Esophagus (tissue), 2 donors: ENCODE measurements at regions not wholly inside any gene's neighbourhood (a gene's known extent, or its start where the extent isn't known, plus 50 kb on each side); places are given as distances from the start of the nearest gene placed in this dataset.
"Not testable (repeated sequence)": the region's sequence is repeated elsewhere in the genome, so short reads cannot be mapped to it uniquely, and the experiment has no call there.

Source experiments
- H3K27ac ChIP-seq, 2 donors: one replicate each; pipeline ENCODE4 v1.5.1; 2013; ENCODE audit warnings: low read depth in 2 of 2, mild to moderate bottlenecking in 2 of 2, inconsistent platforms in 1 of 2, low read length in 1 of 2, moderate library complexity in 1 of 2
- H3K27me3 ChIP-seq, 2 donors: one replicate each; pipeline ENCODE4 v1.6.1; 2013; ENCODE audit warnings: low read length in 2 of 2, control low read depth in 1 of 2, mild to moderate bottlenecking in 1 of 2; ENCODE audit not compliant: insufficient read depth in 2 of 2, control insufficient read depth in 1 of 2
- H3K36me3 ChIP-seq, 2 donors: one replicate each; pipeline ENCODE4 v1.6.1; 2013; ENCODE audit warnings: low read length in 1 of 2; ENCODE audit not compliant: control insufficient read depth in 2 of 2, insufficient read depth in 2 of 2
- H3K4me1 ChIP-seq, 2 donors: one replicate each; pipeline ENCODE4 v1.6.1; 2013; ENCODE audit warnings: low read length in 1 of 2; ENCODE audit not compliant: control insufficient read depth in 2 of 2, insufficient read depth in 2 of 2
- H3K4me3 ChIP-seq, 2 donors: one replicate each; pipeline ENCODE4 v1.5.1; 2013; ENCODE audit warnings: low read length in 2 of 2, mild to moderate bottlenecking in 2 of 2, low read depth in 1 of 2, moderate library complexity in 1 of 2
- H3K9me3 ChIP-seq, 2 donors: one replicate each; pipeline ENCODE4 v1.6.1; 2013; ENCODE audit warnings: mild to moderate bottlenecking in 2 of 2, low read depth in 1 of 2, low read length in 1 of 2, moderate library complexity in 1 of 2; ENCODE audit not compliant: control insufficient read depth in 2 of 2, insufficient read depth in 1 of 2
- WGBS, 2 donors: extraction: QIAGEN DNeasy Blood & Tissue Kit; methylation state at CpG; one replicate each; pipeline ENCODE4 v1.1.7; 2013; 5-methylcytosine and 5-hydroxymethylcytosine counted together
- donor health status: healthy with polysubstance abuse.
- donor health status: Bipolar disorder and iron deficiency.

DNA sequence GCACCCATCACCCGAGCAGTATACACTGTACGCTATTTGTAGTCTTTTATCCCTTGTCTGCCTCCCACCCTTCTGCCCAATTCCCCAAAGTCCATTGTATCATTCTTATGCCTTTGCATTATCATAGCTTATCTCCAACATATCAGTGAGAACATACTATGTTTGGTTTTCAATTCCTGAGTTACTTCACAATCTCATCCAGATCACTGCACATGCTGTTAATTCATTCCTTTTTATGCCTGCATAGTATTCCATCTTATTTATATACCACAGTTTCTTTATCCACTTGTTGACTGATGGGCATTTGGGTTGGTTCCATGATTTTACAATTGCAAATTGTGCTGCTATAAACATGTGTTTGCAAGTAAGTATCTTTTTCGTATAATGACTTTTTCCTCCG lies 564.7 kb upstream of the NECTIN3 start:
- no peaks in the 10 kb centered on the region for H3K4me1 ChIP-seq
- peaks cover 0 to 3% of the 10 kb centered on the region in 2 donors for H3K9me3 ChIP-seq
- H3K4me3 ChIP-seq = no peak overlapping the region
- no peaks in the 10 kb centered on the region for H3K27me3 ChIP-seq
- WGBS, 2 donors = 80 to 85% methylated on average over 4 of the region's 4 CpGs
- no peaks in the 10 kb centered on the region for H3K36me3 ChIP-seq
- H3K27ac ChIP-seq = no peak overlapping the region

DNA sequence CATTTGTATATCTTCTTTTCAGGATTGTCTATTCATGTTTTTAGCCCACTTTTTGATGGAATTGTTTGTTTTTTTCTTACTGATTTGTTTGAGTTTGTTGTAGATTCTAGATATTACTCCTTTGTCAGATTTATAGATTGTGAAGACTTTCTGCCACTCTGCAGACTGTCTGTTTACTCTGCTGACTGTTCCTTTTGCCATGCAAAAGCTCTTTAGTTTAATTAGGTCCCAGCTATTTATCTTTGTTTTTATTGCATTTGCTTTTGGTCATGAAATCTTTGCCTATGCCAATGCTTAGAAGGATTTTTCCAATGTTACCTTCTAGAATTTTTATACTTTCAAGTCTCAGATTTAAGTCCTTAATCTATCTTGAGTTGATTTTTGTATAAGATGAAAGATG lies 564.0 kb upstream of the NECTIN3 start:
- H3K27ac ChIP-seq, H3K36me3 ChIP-seq, H3K27me3 ChIP-seq, H3K9me3 ChIP-seq, H3K4me3 ChIP-seq, H3K4me1 ChIP-seq: not testable (repeated sequence)

DNA sequence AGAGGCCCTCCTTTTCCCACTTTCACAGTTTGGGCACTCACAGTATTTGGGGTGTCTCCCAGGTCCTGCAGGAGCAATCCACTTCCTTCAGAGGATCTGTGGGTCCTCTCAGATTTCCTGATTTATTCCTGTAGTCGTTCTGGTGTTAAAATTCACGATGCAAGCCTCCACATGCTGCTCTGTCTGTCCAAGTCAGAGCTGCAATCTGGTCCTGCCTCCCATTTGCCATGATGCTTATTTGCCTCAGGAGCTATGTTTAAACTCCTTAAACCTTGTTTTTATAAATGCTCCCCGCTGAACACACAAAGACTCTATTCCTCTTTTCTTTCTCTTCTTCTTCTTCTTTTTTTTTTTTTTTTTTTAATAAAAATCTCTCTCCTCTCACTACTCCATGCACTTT lies 558.7 kb upstream of the NECTIN3 start:
- no peak overlapping the region for H3K4me3 ChIP-seq
- no peaks in the 10 kb centered on the region for H3K36me3 ChIP-seq
- H3K27ac ChIP-seq = no peak overlapping the region
- no peaks in the 10 kb centered on the region for H3K27me3 ChIP-seq
- H3K9me3 ChIP-seq = peaks cover 0 to 4% of the 10 kb centered on the region in 2 donors
- no peaks in the 10 kb centered on the region for H3K4me1 ChIP-seq
- WGBS, 2 donors = 40 to 46% methylated on average over 3 of the region's 3 CpGs

DNA sequence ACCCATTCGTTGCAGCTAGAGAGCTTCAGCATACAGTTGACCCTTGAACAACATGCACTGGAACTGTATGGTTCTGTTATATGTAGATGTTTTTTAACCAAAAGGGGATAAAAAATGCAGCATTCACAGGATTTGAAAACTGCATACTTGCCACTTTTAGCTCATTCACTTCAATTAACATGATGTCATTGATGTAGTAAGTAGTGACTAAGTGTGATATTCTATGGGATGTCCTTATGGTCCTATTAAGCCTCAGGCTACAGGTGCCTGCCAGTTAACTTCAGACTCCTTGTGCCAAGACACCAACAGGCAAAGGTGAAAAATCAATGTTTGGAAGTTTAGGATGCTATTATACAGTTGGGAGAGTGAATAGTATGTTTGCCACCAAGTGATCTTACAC lies 553.6 kb upstream of the NECTIN3 start:
- 52 to 85% methylated on average over 1 of the region's 1 CpG for WGBS, 2 donors
- Histone ChIP-seq H3K27me3 (no peaks in the 10 kb centered on the region), H3K4me3 (no peak overlapping the region), H3K36me3 (no peaks in the 10 kb centered on the region), H3K9me3 (no peaks in the 10 kb centered on the region), H3K27ac (no peak overlapping the region), H3K4me1 (no peaks in the 10 kb centered on the region)

DNA sequence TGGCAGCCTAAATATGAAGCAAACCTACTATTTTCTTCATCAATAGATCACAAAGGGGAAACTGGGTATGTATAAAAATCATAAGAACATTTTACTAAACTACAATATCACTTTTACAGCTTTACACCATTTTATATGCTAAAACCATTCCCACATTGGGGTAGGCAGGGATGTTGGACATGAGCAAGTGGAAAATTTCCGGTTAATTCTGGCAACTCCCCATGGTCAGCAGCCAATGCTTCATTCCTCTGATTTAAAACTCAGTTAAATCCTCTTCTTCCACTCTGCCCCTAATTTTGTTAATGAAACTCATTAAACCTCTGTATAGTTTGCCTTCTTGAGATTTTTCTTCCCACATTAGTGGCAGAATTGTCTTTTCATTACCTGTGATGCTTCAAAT lies 552.5 kb upstream of the NECTIN3 start:
- no peaks in the 10 kb centered on the region for H3K27me3 ChIP-seq
- no peak overlapping the region for H3K4me3 ChIP-seq
- no peaks in the 10 kb centered on the region for H3K36me3 ChIP-seq
- no peaks in the 10 kb centered on the region for H3K4me1 ChIP-seq
- H3K9me3 ChIP-seq = no peaks in the 10 kb centered on the region
- no peak overlapping the region for H3K27ac ChIP-seq
- WGBS, 2 donors = 56 to 70% methylated on average over 1 of the region's 1 CpG

DNA sequence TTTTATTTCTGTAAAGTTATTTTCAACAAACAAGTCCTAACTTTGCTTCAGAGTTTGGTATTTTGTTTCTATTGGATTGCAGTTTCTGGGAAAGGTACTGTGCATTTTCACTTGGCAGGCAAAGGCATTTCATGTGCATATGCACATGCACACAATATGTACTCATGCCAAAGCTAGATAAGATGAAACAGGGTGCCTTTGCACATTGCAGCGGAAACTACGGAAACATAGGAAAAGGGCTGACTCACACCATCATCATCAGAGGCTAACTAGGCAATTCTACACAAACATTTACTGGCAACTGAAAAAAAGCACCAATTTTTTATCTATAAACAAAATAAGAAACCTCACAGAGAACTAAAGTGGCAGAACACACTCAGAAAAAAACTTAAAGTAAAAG lies 550.6 kb upstream of the NECTIN3 start:
- Histone ChIP-seq H3K27ac (no peak overlapping the region), H3K4me3 (no peak overlapping the region), H3K4me1 (no peaks in the 10 kb centered on the region), H3K36me3 (no peaks in the 10 kb centered on the region), H3K9me3 (peaks cover 0 to 3% of the 10 kb centered on the region in 2 donors), H3K27me3 (no peaks in the 10 kb centered on the region)
- 58 to 70% methylated on average over 2 of the region's 2 CpGs for WGBS, 2 donors

DNA sequence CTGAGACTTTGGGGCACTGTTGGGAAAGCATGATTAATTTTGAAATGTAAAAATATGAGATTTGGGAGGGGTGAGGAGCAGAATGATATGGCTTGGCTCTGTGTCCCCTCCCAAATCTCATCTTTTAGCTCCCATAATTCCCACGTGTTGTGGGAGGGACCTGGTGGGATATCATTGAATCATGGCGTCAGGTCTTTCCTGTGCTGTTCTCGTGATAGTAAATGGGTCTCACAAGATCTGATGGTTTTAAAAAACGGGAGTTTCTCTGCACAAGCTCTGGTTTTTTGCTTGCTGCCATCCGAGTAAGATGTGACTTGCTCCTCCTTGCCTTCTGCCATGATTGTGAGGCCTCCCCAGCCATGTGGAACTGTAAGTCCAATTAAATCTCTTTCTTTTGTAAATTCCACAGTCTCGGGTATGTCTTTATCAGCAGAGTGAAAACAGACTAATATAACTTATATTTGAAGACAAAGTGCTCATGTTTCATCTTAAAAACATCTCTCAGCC lies 546.0 kb upstream of the NECTIN3 start:
- not testable (repeated sequence) for H3K4me3 ChIP-seq, H3K27me3 ChIP-seq, H3K4me1 ChIP-seq, H3K27ac ChIP-seq, H3K36me3 ChIP-seq, H3K9me3 ChIP-seq
- 77 to 84% methylated on average over 6 of the region's 6 CpGs for WGBS, 2 donors

DNA sequence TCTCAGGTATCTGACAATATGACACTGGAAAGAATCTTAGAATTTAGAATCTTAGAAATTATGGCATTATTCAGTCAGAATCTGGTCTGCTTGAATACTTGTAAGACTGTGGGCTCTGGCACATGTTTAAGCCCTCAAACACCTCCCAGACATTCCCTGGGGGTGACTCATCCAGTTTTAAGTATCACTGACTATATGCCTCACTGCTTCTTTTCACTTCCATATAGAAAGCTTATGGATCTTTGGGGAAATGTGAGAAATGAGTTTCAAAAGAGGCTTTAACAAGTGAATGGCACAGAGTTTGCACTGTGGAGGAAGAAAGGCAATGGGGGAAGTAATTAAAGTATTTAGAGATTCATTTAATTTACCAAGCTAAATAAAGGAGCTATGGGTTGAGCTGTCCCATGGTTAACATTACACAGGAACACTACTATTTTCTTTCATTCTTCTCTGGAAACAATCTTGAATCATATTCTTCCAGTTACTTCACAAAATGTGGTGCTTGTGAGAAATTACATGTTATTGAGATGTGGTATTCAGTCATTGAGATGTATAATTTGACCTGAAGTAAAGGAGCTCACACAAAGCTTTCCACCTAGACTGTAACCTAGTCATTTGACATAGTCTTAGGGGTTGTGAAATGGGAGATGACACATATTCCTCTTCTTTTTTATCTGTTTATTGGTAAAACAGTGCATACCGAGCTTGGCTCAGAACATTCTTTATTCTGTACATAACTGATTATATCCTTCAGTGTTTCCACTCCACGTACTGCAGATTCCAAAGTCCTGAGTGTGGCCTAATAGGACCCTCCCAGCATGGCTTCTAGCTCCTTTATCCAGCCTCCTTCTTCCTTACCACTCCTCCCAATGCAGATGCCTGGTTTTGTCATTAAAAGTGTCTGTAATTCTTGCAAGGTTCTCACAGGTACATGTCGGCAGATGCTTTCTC lies 544.6 kb upstream of the NECTIN3 start:
- 43 to 48% methylated on average over 3 of the region's 3 CpGs for WGBS, 2 donors
- Histone ChIP-seq H3K4me1 (no peaks in the 10 kb centered on the region), H3K36me3 (no peaks in the 10 kb centered on the region), H3K27me3 (no peaks in the 10 kb centered on the region), H3K9me3 (peaks cover 0 to 3% of the 10 kb centered on the region in 2 donors), H3K27ac (no peak overlapping the region), H3K4me3 (no peak overlapping the region)

DNA sequence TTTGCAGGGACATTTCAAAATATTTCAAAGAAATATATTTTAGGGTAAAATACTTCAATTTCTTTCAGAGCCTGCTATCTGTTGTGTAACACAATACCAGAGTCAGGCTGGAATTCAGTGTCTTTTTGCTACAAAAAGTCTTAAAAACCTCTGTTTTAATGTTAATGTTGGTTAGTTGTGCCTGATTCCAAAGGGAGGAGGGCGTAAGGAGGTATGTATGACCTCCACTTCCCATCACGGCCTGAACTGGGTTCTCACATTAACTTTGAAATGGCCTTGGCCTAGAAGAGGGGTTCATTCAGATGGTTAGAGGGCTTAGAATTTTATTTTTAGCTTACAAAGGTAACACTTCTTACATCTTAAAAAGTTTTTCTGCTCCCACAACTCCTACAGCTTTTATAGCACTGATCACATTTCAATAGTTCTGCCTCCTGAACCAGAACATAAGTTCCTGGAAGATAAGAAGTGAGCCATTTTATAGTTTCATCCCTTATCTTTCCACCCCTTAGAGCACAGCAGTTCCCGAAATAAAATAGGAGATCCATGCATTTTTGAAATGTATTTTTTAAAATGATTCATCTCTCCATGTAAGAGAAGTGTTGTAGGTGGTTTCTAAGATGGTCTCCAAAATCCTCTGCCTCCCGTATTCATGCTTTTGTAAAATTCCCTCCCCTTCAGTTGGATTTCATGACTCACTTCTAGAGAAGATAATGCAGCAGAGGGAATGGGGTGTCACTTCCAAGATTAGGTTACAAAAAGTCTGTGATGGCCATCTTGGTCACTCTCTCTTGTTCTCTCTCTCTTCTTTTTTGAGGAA lies 543.1 kb upstream of the NECTIN3 start:
- WGBS, 2 donors = 81 to 89% methylated on average over 4 of the region's 4 CpGs
- no peak overlapping the region for H3K27ac ChIP-seq
- no peak overlapping the region for H3K4me3 ChIP-seq
- peaks cover 0 to 3% of the 10 kb centered on the region in 2 donors for H3K9me3 ChIP-seq
- no peaks in the 10 kb centered on the region for H3K27me3 ChIP-seq
- no peaks in the 10 kb centered on the region for H3K4me1 ChIP-seq
- no peaks in the 10 kb centered on the region for H3K36me3 ChIP-seq
